ENCODE measurements at regions not wholly inside any gene's neighbourhood (a gene's known extent, or its start where the extent isn't known, plus 50 kb on each side); places are given as distances from the start of the nearest gene placed in this dataset.

DNA sequence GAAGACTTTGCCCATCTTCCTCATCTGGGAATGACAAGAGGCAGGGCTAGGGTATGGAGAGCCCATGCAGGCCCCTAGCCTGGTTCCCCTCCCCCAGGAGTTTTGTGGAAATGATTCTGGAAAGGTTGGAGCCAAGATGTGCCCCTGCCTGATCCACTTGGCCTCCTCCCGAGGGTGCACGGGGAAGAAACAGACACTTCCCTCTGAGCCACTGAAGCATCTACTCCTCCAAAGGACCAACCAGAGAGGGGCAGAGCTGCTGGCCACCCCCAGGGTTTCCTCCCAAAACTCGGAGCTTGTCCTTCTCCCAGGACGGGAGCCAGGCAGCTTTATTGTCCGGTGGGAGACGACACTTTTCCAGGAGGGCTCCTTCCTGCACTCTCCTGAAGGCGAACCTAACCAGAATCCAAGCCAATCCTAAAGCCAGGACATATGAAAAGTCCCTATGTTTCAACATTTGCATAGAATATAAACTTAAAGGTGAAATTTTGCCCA, 149.2 kb upstream of the COPS8 start:
- H3K9me3 ChIP-seq (ENCODE audit: low read length) = no peaks in the 10 kb centered on the region
- H3K9ac ChIP-seq (ENCODE audit: insufficient read depth, low read depth, low read length) = no peak overlapping the region
- H4K20me1 ChIP-seq (ENCODE audit: insufficient read depth, low read length) = no peaks in the 10 kb centered on the region
- H3K4me3 ChIP-seq (replicated peaks in 1 of 3; ENCODE audit: insufficient read depth in 1 of 3, low read depth in 2 of 3, low read length in 3 of 3) = no peak overlapping the region
- H3K4me1 ChIP-seq (ENCODE audit: insufficient read depth, low read length) = no peaks in the 10 kb centered on the region
- FAIRE-seq (no peak), ATAC-seq (no peak), DNase-seq (ENCODE audit: low spot score) (no peak)
- peaks cover 0 to 22% of the 10 kb centered on the region in 2 experiments; a peak in 4 of 5 replicates for H3K27me3 ChIP-seq (ENCODE audit: control insufficient read depth in 1 of 2, insufficient read depth in 2 of 2, low read length in 2 of 2)
- in situ Hi-C loops (cut with HindIII; ENCODE audit: extremely low pct_ligation_motif_present, low pct_unique_long_range_greater_than_20kb) = no loop called here
- H3K27ac ChIP-seq (ENCODE audit: extremely low read length, insufficient read depth, low read length) = no peak overlapping the region
- no TSS peak for BruUV-seq (replicated peaks)
- intact Hi-C loops (cut with micrococcal nuclease; ENCODE audit: unreplicated experiment) = no loop called here
- H3K4me2 ChIP-seq (ENCODE audit: low read depth, low read length) = no peak overlapping the region
- no peaks in the 10 kb centered on the region for H3K36me3 ChIP-seq (replicated peaks in 1 of 2; ENCODE audit: control insufficient read depth in 1 of 2, insufficient read depth in 2 of 2, low read length in 2 of 2)
- ChIA-PET POLR2A (no interaction called here), CTCF (ENCODE audit: low intra/inter-chr PET ratio, low total read pairs) (no interaction called here)
- no peak overlapping the region for H2AFZ ChIP-seq (ENCODE audit: low read length)
- H3K79me2 ChIP-seq (ENCODE audit: insufficient read depth, low read length) = no peaks in the 10 kb centered on the region
- WGBS (ENCODE audit: low lambda C conversion rate) = 26% methylated on average over 5 of the region's 7 CpGs
- TF ChIP-seq SNAPC2 (CRISPR knock-in tag; IDR thresholded peaks at IDR 0.05) (no peak), RBM22 (optimal IDR thresholded peaks at IDR 0.05; ENCODE audit: low read length) (no peak), ZNF766 (CRISPR knock-in tag; IDR thresholded peaks at IDR 0.05; ENCODE audit: borderline replicate concordance) (no peak), RFXAP (CRISPR knock-in tag; IDR thresholded peaks at IDR 0.05; ENCODE audit: borderline replicate concordance) (no peak), ZZZ3 (CRISPR knock-in tag; IDR thresholded peaks at IDR 0.05; ENCODE audit: borderline replicate concordance) (no peak), SMYD3 (CRISPR knock-in tag; IDR thresholded peaks at IDR 0.05) (no peak), GATAD1 (CRISPR knock-in tag; IDR thresholded peaks at IDR 0.05) (no peak), ZNF136 (CRISPR knock-in tag; IDR thresholded peaks at IDR 0.05; ENCODE audit: low read depth) (no peak), PRDM4 (CRISPR knock-in tag; IDR thresholded peaks at IDR 0.05; ENCODE audit: borderline replicate concordance) (no peak), ZNF678 (CRISPR knock-in tag; IDR thresholded peaks at IDR 0.05) (no peak), ZNF572 (CRISPR knock-in tag; IDR thresholded peaks at IDR 0.05) (no peak), ZNF30 (CRISPR knock-in tag; IDR thresholded peaks at IDR 0.05) (no peak), ZNF24 (IDR thresholded peaks at IDR 0.05) (no peak)
- TF ChIP-seq, protein P1, sequence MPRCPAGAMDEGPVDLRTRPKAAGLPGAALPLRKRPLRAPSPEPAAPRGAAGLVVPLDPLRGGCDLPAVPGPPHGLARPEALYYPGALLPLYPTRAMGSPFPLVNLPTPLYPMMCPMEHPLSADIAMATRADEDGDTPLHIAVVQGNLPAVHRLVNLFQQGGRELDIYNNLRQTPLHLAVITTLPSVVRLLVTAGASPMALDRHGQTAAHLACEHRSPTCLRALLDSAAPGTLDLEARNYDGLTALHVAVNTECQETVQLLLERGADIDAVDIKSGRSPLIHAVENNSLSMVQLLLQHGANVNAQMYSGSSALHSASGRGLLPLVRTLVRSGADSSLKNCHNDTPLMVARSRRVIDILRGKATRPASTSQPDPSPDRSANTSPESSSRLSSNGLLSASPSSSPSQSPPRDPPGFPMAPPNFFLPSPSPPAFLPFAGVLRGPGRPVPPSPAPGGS (CRISPR knock-in tag; IDR thresholded peaks at IDR 0.05) = no peak
- TF ChIP-seq, protein P2, sequence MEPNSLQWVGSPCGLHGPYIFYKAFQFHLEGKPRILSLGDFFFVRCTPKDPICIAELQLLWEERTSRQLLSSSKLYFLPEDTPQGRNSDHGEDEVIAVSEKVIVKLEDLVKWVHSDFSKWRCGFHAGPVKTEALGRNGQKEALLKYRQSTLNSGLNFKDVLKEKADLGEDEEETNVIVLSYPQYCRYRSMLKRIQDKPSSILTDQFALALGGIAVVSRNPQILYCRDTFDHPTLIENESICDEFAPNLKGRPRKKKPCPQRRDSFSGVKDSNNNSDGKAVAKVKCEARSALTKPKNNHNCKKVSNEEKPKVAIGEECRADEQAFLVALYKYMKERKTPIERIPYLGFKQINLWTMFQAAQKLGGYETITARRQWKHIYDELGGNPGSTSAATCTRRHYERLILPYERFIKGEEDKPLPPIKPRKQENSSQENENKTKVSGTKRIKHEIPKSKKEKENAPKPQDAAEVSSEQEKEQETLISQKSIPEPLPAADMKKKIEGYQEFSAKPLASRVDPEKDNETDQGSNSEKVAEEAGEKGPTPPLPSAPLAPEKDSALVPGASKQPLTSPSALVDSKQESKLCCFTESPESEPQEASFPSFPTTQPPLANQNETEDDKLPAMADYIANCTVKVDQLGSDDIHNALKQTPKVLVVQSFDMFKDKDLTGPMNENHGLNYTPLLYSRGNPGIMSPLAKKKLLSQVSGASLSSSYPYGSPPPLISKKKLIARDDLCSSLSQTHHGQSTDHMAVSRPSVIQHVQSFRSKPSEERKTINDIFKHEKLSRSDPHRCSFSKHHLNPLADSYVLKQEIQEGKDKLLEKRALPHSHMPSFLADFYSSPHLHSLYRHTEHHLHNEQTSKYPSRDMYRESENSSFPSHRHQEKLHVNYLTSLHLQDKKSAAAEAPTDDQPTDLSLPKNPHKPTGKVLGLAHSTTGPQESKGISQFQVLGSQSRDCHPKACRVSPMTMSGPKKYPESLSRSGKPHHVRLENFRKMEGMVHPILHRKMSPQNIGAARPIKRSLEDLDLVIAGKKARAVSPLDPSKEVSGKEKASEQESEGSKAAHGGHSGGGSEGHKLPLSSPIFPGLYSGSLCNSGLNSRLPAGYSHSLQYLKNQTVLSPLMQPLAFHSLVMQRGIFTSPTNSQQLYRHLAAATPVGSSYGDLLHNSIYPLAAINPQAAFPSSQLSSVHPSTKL (CRISPR knock-in tag; IDR thresholded peaks at IDR 0.05) = no peak
- TF ChIP-seq, protein P3, sequence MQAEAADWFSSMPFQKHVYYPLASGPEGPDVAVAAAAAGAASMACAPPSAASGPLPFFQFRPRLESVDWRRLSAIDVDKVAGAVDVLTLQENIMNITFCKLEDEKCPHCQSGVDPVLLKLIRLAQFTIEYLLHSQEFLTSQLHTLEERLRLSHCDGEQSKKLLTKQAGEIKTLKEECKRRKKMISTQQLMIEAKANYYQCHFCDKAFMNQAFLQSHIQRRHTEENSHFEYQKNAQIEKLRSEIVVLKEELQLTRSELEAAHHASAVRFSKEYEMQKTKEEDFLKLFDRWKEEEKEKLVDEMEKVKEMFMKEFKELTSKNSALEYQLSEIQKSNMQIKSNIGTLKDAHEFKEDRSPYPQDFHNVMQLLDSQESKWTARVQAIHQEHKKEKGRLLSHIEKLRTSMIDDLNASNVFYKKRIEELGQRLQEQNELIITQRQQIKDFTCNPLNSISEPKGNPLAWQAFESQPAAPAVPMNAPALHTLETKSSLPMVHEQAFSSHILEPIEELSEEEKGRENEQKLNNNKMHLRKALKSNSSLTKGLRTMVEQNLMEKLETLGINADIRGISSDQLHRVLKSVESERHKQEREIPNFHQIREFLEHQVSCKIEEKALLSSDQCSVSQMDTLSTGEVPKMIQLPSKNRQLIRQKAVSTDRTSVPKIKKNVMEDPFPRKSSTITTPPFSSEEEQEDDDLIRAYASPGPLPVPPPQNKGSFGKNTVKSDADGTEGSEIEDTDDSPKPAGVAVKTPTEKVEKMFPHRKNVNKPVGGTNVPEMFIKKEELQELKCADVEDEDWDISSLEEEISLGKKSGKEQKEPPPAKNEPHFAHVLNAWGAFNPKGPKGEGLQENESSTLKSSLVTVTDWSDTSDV (CRISPR knock-in tag; IDR thresholded peaks at IDR 0.05) = no peak

All from HepG2 (cell line).